OCI-LY3 (cell line): ENCODE measurements at regions not wholly inside any gene's neighbourhood (a gene's known extent, or its start where the extent isn't known, plus 50 kb on each side); places are given as distances from the start of the nearest gene placed in this dataset.

Experiments used
- H2AFZ ChIP-seq: fragments of 200-600, 300-600 bp; shearing (Covaris generic); 2 replicates; pipeline ENCODE4 v1.6.0; 2014; ENCODE audit warnings: antibody characterized with exemption, low read depth, low read length
- H3K27ac ChIP-seq: fragments of 200-600, 300-600 bp; sonication (generic); 2 replicates; pipeline ENCODE4 v1.5.1; 2014; ENCODE audit warnings: mild to moderate bottlenecking, low read length, moderate library complexity, mixed read lengths
- H3K27me3 ChIP-seq: fragments of 200-600, 300-600 bp; sonication (generic); 2 replicates; pipeline ENCODE4 v1.6.1; 2014; ENCODE audit warnings: low read depth, low read length, mixed read lengths
- H3K36me3 ChIP-seq: fragments of 200-600, 300-600 bp; sonication (generic); replicated peaks from 2 replicates; pipeline ENCODE3; 2014; ENCODE audit warnings: low read depth, low read length, mixed read lengths
- H3K4me1 ChIP-seq: fragments of 300-600, 200-600 bp; sonication (generic); 2 replicates; pipeline ENCODE4 v1.6.1; 2014; ENCODE audit warnings: low read length, mixed read lengths
- H3K4me2 ChIP-seq: fragments of 200-600, 300-600 bp; sonication (generic); 2 replicates; pipeline ENCODE4 v1.6.1; 2014; ENCODE audit warnings: low read length, mixed read lengths
- H3K4me3 ChIP-seq: fragments of 300-600, 200-600 bp; sonication (generic); 2 replicates; pipeline ENCODE4 v1.5.1; 2014; ENCODE audit warnings: antibody characterized with exemption, mild to moderate bottlenecking, low read length, moderate library complexity
- H3K79me2 ChIP-seq: fragments of 300-600, 200-600 bp; shearing (Covaris generic); 2 replicates; pipeline ENCODE4 v1.6.1; 2014; ENCODE audit warnings: mild to moderate bottlenecking, low read length, mixed read lengths
- H3K9ac ChIP-seq: fragments of 300-600, 200-600 bp; shearing (Covaris generic); 2 replicates; pipeline ENCODE4 v1.6.0; 2014; ENCODE audit warnings: mild to moderate bottlenecking, low read length, moderate library complexity
- H3K9me3 ChIP-seq: fragments of 200-600, 300-600 bp; shearing (Covaris generic); 2 replicates; pipeline ENCODE4 v1.6.1; 2014; ENCODE audit warnings: low read length, mixed read lengths; ENCODE audit not compliant: insufficient read depth
- H4K20me1 ChIP-seq: fragments of 200-600, 300-600 bp; sonication (generic); 2 replicates; pipeline ENCODE4 v1.6.1; 2016; ENCODE audit warnings: low read length, mixed read lengths; ENCODE audit not compliant: insufficient read depth
- EZH2phosphoT487 ChIP-seq: fragments of 200-600 bp; shearing (Covaris generic); IDR thresholded peaks from 2 replicates; pipeline ENCODE4 v1.6.1; 2018; ENCODE audit warnings: antibody characterized with exemption, mixed run types, low read depth
- TF ChIP-seq, protein P1 (sequence below): fragments of 200-600, 300-600 bp; sonication (generic); IDR thresholded peaks from 2 replicates; pipeline ENCODE4 v1.5.1; 2014; ENCODE audit warnings: antibody characterized with exemption, low read length, low read depth

DNA sequence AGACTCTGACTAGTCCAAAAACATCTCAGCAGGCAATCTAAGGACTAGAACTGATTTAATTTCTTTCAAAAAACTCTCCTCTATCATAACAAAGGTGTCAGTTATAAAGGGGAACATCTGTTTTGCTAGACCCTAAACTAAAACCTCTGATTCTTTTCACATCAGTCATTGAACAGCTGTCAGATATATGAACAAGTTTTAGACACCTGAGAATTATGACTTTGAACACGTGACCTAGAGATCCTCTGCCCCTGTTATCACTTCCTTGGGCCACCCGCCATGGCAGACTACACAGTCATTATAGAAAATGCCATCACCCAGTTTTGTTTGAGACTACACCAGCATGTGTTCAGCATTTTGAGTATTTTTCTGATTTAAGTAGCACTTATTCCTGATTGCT, 282.3 kb upstream of the TBL1XR1 start:
- Histone ChIP-seq H3K4me1 (peaks cover 5% of the 10 kb centered on the region), H2AFZ (no peak overlapping the region), H3K27me3 (no peaks in the 10 kb centered on the region), H3K79me2 (no peaks in the 10 kb centered on the region), H3K36me3 (no peaks in the 10 kb centered on the region), H3K27ac (no peak overlapping the region), H4K20me1 (no peaks in the 10 kb centered on the region), H3K9ac (no peak overlapping the region), H3K4me2 (no peak overlapping the region), H3K9me3 (no peaks in the 10 kb centered on the region), H3K4me3 (no peak overlapping the region)
- TF ChIP-seq, protein P1, sequence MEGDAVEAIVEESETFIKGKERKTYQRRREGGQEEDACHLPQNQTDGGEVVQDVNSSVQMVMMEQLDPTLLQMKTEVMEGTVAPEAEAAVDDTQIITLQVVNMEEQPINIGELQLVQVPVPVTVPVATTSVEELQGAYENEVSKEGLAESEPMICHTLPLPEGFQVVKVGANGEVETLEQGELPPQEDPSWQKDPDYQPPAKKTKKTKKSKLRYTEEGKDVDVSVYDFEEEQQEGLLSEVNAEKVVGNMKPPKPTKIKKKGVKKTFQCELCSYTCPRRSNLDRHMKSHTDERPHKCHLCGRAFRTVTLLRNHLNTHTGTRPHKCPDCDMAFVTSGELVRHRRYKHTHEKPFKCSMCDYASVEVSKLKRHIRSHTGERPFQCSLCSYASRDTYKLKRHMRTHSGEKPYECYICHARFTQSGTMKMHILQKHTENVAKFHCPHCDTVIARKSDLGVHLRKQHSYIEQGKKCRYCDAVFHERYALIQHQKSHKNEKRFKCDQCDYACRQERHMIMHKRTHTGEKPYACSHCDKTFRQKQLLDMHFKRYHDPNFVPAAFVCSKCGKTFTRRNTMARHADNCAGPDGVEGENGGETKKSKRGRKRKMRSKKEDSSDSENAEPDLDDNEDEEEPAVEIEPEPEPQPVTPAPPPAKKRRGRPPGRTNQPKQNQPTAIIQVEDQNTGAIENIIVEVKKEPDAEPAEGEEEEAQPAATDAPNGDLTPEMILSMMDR, result no peak
- TF ChIP-seq EZH2phosphoT487, result no peak

DNA sequence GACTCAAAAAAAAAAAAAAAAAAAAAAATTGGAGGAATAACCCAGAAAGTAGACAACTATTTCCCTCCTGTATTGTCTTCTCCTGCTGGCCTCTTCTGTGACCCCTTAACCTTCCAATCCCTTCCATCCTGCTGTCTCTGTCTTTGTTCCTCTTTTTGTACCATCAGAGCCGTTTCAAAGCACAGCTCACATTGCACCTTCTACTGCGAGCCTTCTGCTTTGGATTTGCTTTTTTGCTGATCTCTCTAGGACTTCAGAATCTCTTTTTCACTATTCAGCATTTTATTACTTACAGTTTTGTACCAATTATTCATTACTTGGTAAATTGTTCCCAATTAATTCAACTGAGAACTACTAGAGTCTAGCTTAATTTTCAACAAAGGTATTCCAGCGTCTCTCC, 284.0 kb upstream of the TBL1XR1 start:
- no peaks in the 10 kb centered on the region for H4K20me1 ChIP-seq
- H3K9me3 ChIP-seq, result no peaks in the 10 kb centered on the region
- H3K27me3 ChIP-seq, result no peaks in the 10 kb centered on the region
- TF ChIP-seq EZH2phosphoT487, result no peak
- TF ChIP-seq, protein P1, result no peak
- no peaks in the 10 kb centered on the region for H3K36me3 ChIP-seq
- H2AFZ ChIP-seq, result no peak overlapping the region
- H3K27ac ChIP-seq, result no peak overlapping the region
- H3K4me3 ChIP-seq, result no peak overlapping the region
- H3K9ac ChIP-seq, result no peak overlapping the region
- 0 out of 2 replicates have a peak overlapping the region, but pooled peaks have one; percentile 17 for H3K4me2 ChIP-seq
- peaks cover 5% of the 10 kb centered on the region for H3K4me1 ChIP-seq
- H3K79me2 ChIP-seq, result no peaks in the 10 kb centered on the region

DNA sequence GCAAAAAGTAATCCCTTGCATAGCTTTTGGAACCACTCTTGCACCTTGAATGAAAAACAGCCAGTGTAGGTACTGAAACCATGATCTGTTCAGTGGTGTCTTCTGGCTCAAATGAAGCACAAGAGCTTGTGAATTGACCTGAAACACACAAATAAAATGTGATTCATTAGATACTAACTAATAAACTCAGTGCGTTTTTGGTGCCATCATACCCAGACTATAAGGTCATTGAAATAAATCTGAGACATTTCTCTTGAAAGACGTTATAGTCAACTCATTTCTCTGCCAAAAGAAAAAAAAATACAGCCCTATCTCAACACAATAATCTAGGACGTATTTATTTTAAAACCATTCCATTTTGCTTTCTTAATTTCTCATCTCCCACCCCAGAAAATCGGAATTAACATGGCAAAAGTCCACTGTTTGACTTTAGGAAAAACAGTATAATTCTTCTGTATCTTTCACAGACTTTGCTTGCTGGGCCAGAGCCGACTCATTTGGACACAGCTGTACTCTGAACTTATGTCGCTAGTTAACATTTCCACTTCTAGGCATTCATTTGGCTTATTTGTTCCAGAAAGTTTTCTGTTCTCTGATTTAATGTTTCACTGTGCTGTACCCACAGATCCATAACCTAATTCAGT, 284.9 kb upstream of the TBL1XR1 start:
- Histone ChIP-seq H2AFZ (no peak overlapping the region), H3K4me1 (peaks cover 5% of the 10 kb centered on the region), H3K36me3 (no peaks in the 10 kb centered on the region), H4K20me1 (no peaks in the 10 kb centered on the region), H3K9ac (no peak overlapping the region), H3K27me3 (no peaks in the 10 kb centered on the region), H3K4me2 (no peak overlapping the region), H3K9me3 (no peaks in the 10 kb centered on the region), H3K4me3 (no peak overlapping the region), H3K79me2 (no peaks in the 10 kb centered on the region), H3K27ac (no peak overlapping the region)
- TF ChIP-seq, protein P1, result no peak
- no peak for TF ChIP-seq EZH2phosphoT487

DNA sequence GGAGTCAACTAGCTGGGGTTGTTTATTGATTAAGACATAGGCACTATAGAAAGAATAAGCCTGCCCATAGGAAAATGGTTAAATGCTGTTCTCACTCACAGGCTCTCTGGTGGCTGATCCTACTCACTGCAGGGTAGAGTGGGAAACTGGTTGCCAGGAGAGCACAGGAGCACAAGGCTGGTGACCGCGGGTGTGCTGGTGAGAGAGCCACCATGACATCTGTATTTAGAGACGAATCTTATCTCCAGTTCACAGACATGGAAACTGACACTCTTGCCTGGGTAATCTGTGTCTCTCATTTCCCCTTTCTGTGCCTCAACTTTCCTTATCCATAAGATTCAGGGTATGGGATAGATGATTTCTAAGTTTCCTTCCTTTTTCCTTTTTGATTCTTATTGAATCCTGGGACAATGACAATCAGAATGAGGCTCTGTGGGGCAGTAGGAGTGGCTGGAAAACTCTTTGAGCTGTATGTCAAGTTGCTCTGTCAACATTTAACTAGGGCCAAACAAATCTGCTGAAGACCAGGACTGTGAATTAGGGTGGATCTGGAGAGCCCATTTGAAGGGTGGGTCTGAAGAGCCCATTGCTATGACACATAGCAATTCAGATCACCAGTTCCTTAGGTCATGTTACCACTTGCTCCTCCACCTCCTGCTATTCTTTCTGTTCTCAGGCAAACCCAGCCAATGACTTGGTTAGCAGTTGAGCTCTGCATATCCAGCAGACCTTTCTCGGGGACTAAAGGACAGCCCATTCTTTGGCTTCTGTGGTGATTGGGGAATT, 286.1 kb upstream of the TBL1XR1 start:
- Histone ChIP-seq H2AFZ (no peak overlapping the region), H3K4me2 (no peak overlapping the region), H4K20me1 (no peaks in the 10 kb centered on the region), H3K4me1 (peaks cover 5% of the 10 kb centered on the region), H3K9ac (no peak overlapping the region), H3K36me3 (no peaks in the 10 kb centered on the region), H3K9me3 (no peaks in the 10 kb centered on the region), H3K4me3 (no peak overlapping the region), H3K79me2 (no peaks in the 10 kb centered on the region), H3K27ac (no peak overlapping the region), H3K27me3 (no peaks in the 10 kb centered on the region)
- TF ChIP-seq, protein P1, result peak; percentile 13; the same call in 1 of the 2 replicates
- no peak for TF ChIP-seq EZH2phosphoT487
